ENCODE measurements at regions not wholly inside any gene's neighbourhood (a gene's known extent, or its start where the extent isn't known, plus 50 kb on each side); places are given as distances from the start of the nearest gene placed in this dataset.

DNA sequence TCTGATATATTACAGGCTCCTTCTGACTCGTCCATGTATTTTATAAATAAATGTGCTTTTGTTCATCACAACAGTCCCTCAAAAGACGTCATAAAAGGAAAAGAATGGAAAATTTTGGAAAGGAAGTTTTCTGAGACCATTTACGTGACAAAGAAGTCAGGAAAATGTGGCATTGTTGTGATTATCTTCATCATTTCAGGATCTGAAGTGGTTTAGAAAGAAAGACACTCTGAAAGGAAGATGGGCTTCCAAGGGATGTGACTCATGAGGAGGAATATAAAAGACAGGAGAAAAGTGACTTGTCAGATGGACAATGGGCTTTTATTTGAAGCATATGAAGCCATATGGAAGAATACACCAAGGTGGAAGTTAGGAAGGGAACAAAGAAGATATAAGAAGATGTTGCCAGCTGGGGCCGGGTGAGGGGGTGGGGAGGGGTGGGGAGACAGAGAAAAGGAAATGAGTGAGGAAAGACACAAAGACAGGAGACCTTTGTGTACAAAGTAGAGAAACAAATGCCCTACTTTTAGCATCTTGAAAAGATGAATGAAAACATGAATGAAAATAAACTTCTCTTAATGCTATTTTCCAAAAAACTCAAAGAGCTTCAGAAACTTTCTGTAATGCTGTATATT is 190.3 kb upstream of the PREP start:
- TF ChIP-seq, protein P1, sequence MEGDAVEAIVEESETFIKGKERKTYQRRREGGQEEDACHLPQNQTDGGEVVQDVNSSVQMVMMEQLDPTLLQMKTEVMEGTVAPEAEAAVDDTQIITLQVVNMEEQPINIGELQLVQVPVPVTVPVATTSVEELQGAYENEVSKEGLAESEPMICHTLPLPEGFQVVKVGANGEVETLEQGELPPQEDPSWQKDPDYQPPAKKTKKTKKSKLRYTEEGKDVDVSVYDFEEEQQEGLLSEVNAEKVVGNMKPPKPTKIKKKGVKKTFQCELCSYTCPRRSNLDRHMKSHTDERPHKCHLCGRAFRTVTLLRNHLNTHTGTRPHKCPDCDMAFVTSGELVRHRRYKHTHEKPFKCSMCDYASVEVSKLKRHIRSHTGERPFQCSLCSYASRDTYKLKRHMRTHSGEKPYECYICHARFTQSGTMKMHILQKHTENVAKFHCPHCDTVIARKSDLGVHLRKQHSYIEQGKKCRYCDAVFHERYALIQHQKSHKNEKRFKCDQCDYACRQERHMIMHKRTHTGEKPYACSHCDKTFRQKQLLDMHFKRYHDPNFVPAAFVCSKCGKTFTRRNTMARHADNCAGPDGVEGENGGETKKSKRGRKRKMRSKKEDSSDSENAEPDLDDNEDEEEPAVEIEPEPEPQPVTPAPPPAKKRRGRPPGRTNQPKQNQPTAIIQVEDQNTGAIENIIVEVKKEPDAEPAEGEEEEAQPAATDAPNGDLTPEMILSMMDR (IDR thresholded peaks at IDR 0.05) = no peak
- TF ChIP-seq POLR2A (IDR thresholded peaks at IDR 0.05) = no peak

Data from body of pancreas (tissue), 4 donors.